UCSD-AML1 (cell line): ENCODE measurements at regions not wholly inside any gene's neighbourhood (a gene's known extent, or its start where the extent isn't known, plus 50 kb on each side); places are given as distances from the start of the nearest gene placed in this dataset.

Experiments
- DNase-seq: peaks from one replicate; lab custom pipeline; 2025; ENCODE audit not compliant: unreplicated experiment; lab: John Stamatoyannopoulos, UW

DNA sequence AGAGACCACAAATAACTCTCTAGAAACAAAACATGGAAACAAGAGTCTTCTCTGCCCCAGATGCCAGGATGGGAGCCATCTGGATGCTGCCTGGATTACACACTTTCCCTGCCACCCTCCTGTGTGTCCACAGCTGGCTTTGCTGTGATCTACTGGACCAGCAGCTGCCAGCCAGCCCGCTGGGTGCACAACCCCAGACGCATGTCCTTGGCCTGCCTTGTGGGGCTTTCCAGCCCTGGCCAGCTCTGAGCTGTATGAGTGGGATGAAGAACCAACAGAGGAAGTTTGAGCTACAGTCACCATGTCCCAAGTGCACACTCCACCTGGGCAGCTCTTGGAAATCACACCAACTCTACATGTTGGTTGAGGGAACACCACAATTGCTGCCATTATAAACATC lies 57.0 kb upstream of the TNRC6C start:
- no peak for DNase-seq

DNA sequence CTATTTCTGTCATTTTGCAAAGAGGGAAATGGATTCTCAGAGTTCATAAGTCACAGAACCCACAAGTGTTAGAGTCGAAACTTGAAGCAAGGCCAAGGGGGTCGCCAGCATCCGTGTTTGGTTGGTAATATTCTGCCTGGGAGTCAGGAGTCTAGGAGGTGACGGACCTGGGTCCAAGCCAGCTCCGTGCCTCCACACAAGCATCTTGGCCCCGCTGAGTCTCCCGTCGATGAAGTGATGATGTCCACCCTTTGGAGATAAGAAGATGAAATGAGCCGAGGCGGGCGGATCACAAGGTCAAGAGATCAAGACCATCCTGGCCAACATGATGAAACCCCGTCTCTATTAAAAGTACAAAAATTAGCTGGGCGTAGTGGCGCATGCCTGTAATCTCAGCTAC lies 53.2 kb upstream of the TNRC6C start:
- no peak for DNase-seq

DNA sequence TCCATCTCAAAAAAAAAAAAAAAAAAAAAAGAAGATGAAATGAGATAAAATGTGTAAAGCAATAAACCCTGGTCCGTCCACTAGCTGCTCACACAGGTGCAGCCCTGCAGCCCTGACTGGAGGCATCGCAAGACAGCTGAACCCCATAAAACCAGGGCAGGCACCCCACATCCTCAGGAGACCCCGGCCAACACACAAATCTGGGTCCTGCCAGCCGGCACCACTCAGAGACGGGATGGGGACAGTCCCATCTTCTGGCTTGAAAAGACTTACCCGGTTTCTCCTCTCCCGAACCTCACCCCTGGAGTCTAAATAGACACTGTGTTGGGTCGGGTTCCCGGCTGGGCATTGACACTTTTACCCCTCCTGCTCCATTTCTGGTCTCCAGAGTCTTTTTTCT lies 52.7 kb upstream of the TNRC6C start:
- DNase-seq = no peak

DNA sequence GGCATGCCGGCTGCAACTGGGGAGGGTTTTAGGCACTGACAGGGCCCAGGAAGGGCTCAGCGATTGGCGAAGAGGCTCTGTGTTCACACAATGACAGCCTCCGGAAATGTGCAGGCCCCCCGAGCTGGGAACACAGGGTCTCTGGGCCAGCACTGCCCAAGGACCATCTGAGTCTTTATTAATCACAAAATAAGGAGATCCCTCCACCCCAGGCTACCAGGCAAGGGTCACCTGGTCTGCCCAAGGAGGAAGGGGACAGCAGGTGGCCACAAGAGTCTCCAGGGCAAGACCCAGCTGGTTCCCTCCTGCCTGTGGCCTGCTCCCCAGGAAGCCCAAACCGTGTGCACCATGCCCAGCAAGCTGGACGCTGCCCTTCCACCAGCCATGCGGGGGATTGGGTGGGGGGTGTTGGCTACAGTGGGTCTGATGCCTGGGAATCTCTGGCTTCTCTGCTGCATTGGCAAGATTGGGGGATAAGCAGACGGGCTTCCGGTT lies 52.1 kb upstream of the TNRC6C start:
- no peak for DNase-seq

DNA sequence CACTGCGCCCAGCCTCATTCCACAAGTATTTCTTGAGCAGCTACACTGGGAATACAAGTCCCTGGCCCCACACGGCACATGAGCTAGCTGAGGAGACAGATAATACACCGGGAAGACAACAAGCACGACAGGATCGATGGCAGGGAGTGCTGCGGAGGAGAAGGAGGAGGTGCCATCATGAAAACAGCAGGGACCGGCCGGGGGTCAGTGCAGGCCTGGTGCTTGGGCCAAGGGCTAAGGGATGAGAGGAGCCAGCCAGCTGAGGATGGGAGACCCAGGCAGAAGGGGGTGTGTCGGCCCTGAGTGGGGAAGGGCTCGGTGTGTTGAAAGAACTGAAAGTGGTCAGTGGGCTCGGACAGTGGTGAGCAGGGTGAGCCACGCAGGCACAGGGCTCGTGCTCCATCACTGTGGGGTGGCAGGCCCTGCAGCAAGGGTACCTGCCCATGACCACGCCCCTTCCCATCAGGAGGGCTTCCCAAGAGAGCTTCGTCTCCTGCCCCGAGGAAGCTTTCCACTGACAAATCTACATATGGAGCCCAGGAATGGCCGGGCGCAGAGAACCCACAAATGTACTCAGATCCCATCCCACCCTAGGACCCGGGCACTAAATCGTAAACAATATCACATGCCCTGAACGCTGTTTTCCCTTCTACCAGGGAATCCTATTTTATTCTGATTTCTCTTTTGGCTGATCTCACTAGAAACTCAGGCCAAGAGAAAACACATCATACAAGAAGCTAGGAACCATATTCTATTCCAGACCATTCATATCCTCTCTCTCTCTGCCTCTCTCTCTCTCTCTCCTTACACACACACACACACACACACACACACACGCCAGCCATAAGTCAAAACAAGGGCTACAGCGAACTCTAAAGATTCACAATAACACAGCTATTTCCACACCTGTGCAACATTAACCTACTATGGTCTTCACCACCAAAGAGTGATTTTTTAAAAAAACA lies 50.7 kb upstream of the TNRC6C start:
- no peak for DNase-seq

DNA sequence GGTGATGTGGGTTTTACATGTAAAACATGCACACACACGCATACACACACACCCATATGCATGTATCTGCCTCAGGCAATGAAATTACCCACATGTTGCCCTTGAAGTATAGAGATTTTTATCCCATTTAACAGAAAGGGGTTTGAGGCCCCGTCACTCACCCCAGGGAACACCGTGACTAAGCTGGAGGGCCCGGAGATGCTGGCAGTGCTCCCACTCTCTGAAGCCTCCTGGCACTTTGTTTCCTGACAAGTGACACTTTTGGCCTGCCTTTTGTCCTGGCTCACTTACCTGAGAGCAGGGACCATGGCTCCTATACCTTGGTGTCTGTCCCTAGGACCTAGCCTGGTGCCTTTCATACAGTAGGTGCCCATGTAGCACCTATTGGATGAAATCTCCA lies 50.0 kb upstream of the TNRC6C start:
- DNase-seq = no peak
